ENCODE measurements at regions not wholly inside any gene's neighbourhood (a gene's known extent, or its start where the extent isn't known, plus 50 kb on each side); places are given as distances from the start of the nearest gene placed in this dataset.
"Not testable (repeated sequence)": the region's sequence is repeated elsewhere in the genome, so short reads cannot be mapped to it uniquely, and the experiment has no call there.

DNA sequence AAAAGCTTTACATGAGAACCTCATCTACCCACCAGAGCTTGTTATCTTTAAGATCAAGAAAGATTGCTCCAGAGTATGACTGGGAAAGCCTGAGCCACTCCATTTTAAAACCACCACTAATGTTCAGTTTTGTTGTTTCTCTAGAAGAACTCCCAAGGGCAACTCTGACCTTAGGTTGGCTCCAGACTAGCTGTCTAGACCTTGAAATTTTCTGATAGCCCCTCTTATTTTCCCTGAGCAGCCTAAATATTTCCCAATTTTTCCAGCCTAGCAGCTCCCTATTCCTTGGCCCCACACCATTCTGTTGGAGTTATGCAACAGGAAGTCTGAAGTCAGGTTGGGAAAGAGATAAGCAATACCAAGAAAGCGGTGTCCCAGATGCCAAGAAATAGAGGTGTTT lies 84.6 kb upstream of the TCF21 start:
- no peak for DNase-seq (ENCODE audit: low read depth)
- TF ChIP-seq, protein P1, sequence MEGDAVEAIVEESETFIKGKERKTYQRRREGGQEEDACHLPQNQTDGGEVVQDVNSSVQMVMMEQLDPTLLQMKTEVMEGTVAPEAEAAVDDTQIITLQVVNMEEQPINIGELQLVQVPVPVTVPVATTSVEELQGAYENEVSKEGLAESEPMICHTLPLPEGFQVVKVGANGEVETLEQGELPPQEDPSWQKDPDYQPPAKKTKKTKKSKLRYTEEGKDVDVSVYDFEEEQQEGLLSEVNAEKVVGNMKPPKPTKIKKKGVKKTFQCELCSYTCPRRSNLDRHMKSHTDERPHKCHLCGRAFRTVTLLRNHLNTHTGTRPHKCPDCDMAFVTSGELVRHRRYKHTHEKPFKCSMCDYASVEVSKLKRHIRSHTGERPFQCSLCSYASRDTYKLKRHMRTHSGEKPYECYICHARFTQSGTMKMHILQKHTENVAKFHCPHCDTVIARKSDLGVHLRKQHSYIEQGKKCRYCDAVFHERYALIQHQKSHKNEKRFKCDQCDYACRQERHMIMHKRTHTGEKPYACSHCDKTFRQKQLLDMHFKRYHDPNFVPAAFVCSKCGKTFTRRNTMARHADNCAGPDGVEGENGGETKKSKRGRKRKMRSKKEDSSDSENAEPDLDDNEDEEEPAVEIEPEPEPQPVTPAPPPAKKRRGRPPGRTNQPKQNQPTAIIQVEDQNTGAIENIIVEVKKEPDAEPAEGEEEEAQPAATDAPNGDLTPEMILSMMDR (IDR thresholded peaks at IDR 0.05; ENCODE audit: control insufficient read depth, extremely low read depth, insufficient read depth) = no peak
- no peak overlapping the region for H3K4me3 ChIP-seq (ENCODE audit: low read depth, low read length)

- DNase-seq (ENCODE audit: low read depth) = no peak
- TF ChIP-seq, protein P1 (IDR thresholded peaks at IDR 0.05; ENCODE audit: control insufficient read depth, extremely low read depth, insufficient read depth) = no peak
- H3K4me3 ChIP-seq (ENCODE audit: low read depth, low read length) = no peak overlapping the region
Observed at GRCh38 chr6:133805876-133806275, 83.0 kb upstream of the TCF21 start.

DNA sequence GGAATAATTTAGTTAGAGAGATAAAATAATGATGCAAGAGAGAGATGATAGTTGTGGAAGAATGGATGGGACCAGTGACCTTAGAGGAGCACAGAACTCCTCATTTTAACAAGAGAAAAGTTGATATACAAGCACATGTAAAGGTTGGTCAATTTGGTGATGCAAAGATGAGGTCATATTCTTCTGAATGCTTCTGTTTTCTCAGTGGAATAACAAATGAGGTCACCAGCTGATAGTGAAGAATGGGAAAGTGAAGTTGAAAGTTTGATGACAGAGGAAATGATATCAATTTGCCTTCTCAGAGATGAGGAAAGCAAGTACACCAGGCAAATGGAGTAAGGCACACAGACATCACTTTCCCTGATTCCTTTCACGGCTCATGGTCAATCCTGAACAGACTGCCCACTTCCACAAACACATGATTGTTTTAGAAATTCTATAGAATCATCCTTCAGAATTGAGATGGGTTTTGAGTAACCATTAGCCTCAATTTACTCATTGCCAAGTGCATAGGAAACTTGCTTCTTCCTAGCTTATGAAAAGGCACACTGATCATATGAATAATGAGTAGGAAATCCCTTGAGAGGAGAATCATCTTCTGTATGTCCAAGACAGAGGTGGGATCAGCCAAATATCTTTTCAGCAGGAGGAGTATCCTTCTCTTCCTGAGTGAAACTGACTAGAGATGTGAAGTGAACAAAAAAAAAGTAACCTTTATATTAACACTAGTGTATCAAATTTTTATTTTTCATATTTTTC lies 82.4 kb upstream of the TCF21 start:
- no peak overlapping the region for H3K4me3 ChIP-seq (ENCODE audit: low read depth, low read length)
- DNase-seq (ENCODE audit: low read depth) = no peak
- TF ChIP-seq, protein P1 (IDR thresholded peaks at IDR 0.05; ENCODE audit: control insufficient read depth, extremely low read depth, insufficient read depth) = no peak

GRCh38 chr6:133807501-133807900 lies 81.4 kb upstream of the TCF21 start:
- no peak for DNase-seq (ENCODE audit: low read depth)
- H3K4me3 ChIP-seq (ENCODE audit: low read depth, low read length) = no peak overlapping the region
- TF ChIP-seq, protein P1 (IDR thresholded peaks at IDR 0.05; ENCODE audit: control insufficient read depth, extremely low read depth, insufficient read depth) = no peak

DNA sequence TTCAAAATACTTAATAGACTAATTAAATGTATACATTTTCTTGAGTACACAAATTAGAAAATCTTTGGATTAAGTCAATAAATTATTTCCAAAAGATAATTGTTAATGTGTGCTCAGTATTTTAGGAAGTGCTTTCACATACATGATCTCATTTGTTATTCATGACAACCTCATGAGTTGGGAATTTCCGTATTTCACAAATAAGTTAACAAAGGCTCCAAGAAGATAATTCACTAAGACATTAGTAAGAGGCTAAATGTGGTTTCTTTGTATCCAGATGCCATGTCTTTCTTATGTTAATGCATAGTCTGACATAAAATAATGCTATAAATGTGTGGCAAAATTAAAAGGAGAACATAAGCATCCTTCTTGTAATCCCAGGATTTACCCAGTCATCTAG lies 79.5 kb upstream of the TCF21 start:
- no peak for DNase-seq (ENCODE audit: low read depth)
- no peak overlapping the region for H3K4me3 ChIP-seq (ENCODE audit: low read depth, low read length)
- TF ChIP-seq, protein P1 (IDR thresholded peaks at IDR 0.05; ENCODE audit: control insufficient read depth, extremely low read depth, insufficient read depth) = no peak

DNA sequence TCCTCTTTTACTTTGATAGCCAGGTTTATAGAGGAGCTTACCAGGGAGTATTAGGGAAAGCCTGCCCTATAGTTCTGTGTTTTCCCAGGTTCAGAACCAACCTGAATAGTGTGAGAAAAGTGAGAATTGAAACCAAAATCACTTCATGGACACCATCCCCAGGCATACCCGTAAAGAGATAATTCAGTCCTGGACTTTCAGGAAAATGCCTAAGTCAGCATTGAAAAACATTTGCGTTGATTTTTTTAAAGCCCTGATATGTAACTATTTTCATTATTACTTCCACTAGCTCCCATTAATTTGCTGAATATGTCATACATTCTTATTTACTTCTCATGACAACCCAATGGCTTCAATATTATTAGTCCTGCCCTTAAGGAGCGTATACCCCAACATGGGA lies 77.4 kb upstream of the TCF21 start:
- H3K4me3 ChIP-seq (ENCODE audit: low read depth, low read length) = no peak overlapping the region
- TF ChIP-seq, protein P1 (IDR thresholded peaks at IDR 0.05; ENCODE audit: control insufficient read depth, extremely low read depth, insufficient read depth) = no peak
- DNase-seq (ENCODE audit: low read depth) = no peak

DNA sequence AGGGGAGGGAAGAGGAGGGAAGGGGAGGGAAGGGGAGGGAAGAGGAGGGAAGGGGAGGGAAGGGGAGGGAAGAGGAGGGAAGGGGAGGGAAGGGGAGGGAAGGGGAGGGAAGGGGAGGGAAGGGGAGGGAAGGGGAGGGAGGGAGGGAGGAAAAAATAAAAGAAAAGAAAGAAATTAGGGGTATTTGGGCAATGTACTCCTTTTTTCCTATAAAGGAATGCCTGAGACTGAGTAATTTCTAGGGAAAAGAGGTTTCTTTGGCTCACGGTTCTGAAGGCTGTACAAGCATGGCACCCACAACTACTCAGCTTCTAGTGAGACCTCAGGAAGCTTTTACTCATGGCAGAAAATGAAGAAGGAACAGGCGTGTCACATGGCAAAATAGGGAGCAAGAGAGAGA lies 76.5 kb upstream of the TCF21 start:
- not testable (repeated sequence) for H3K4me3 ChIP-seq (ENCODE audit: low read depth, low read length); DNase-seq (ENCODE audit: low read depth)
